HG03060 (cell line): ENCODE measurements at regions not wholly inside any gene's neighbourhood (a gene's known extent, or its start where the extent isn't known, plus 50 kb on each side); places are given as distances from the start of the nearest gene placed in this dataset.
"Not testable (repeated sequence)": the region's sequence is repeated elsewhere in the genome, so short reads cannot be mapped to it uniquely, and the experiment has no call there.

ENCODE experiments used
- ATAC-seq: cut with Tn5 transposase; IDR thresholded peaks from one replicate; pipeline ENCODE4 v1.9.1; 2021; ENCODE audit warnings: low read depth, moderate number of reproducible peaks; ENCODE audit not compliant: unreplicated experiment

GRCh38 chr18:78459668-78460067 lies 520.0 kb upstream of the SALL3 start:
- no peak for ATAC-seq

- ATAC-seq, result no peak
Measured at GRCh38 chr18:78460558-78460957, 519.1 kb upstream of the SALL3 start.

- no peak for ATAC-seq
Measured at GRCh38 chr18:78473563-78473962, 506.1 kb upstream of the SALL3 start.

DNA sequence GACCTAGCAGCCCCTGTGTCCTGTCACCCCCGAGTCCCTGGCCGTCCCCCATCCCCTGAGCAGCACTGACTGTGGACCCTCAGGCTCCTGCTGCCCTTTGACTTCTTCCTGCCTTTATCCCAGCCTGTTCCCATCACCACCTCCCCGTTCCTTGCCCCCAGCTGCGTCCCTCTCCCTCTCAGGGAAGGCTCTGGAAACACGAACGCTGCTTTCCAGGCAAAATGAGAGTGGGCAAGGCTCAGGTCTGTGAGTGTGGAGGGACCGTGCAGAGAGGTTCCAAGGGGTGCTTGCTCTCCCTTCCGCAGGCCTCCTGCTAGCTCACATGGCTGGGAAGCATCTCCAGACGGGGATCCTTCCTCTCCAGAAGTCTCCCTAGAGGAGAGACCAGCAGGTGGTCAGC lies 501.8 kb upstream of the SALL3 start:
- ATAC-seq, result no peak

DNA sequence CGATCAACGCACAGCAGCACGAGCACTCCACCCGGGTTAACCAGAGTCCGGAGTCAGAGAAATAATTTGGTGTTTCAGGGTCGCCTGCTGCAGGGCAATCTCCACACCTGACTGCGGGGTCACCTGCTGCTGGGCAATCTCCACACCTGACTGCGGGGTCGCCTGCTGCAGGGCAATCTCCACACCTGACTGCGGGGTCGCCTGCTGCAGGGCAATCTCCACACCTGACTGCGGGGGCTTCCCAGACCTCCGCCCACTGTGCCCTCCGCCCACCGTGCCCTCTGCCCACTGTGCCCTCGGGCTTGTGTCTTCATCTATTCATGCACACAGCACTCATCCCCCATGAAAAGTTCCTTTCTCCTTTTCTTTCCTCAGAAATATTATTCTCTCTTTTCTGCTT lies 500.2 kb upstream of the SALL3 start:
- no peak for ATAC-seq

DNA sequence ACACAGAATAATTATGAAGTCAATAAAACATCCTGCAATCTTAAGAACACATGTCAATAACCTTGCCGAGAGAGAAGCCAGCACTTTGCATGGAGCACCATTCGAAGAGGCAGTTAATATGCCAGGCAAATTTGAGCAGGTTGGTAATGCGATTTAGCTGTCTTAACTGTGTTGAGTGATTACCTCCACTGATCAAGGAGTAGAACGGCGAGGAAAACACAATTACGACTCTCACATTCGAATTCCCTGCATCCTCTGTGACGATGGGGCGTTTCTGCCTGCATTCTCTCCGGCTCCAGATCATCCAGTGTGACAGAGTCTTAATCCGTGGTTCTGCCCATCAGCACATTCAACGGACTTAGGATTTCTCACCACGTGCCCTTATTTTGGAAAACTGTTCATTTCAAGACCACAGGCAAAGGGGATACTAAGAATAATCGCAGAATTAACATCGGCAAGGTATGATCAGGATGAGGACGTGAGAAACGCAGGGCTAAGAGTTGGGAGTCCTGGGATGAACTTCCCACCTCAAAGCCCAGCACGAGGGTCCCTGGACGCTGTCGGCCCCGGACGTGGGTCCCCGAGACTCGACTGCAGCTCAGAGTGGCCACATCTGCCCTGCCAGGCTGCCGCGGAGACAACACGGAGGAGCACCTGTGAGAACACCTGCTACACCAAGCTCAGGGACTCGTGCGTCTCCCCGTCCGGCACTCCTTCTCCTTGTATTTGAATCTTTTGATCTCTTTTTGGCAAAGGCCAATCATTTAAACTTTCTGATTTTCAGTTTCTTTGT lies 499.2 kb upstream of the SALL3 start:
- ATAC-seq, result no peak

GRCh38 chr18:78482378-78482777 lies 497.2 kb upstream of the SALL3 start:
- ATAC-seq, result no peak

DNA sequence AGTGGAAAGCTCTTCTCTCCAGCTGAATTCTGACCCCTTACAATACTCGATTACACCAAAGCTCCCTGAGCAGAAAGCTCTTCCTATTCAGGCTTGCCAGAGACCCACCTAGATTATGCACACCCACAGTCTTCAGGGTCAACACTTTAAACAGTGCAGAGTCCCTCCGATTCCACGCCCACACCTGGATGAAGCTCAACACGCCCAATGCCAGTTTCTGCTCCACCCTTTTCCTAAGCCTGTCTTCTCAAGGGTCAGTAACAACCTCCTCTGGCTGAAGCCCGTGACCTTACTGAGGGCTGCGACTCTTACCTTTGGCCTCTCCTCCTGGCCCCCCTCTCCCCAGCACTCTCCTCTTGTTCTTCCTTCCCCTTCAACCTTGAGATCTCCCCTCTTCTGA lies 492.0 kb upstream of the SALL3 start:
- no peak for ATAC-seq

GRCh38 chr18:78492064-78492812 lies 487.4 kb upstream of the SALL3 start:
- ATAC-seq, result no peak

- no peak for ATAC-seq
Measured at GRCh38 chr18:78492813-78493371, 486.7 kb upstream of the SALL3 start.

DNA sequence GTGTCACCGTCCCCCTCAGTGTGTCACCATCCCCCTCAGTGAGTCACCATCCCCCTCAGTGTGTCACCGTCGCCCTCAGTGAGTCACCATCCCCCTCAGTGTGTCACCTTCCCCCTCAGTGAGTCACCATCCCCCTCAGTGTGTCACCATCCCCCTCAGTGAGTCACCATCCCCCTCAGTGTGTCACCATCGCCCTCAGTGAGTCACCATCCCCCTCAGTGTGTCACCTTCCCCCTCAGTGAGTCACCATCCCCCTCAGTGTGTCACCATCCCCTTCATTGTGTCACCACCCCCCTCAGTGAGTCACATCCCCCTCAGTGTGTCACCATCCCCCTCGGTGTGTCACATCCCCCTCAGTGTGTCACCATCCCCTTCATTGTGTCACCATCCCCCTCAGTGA lies 486.1 kb upstream of the SALL3 start:
- ATAC-seq, result not testable (repeated sequence)

DNA sequence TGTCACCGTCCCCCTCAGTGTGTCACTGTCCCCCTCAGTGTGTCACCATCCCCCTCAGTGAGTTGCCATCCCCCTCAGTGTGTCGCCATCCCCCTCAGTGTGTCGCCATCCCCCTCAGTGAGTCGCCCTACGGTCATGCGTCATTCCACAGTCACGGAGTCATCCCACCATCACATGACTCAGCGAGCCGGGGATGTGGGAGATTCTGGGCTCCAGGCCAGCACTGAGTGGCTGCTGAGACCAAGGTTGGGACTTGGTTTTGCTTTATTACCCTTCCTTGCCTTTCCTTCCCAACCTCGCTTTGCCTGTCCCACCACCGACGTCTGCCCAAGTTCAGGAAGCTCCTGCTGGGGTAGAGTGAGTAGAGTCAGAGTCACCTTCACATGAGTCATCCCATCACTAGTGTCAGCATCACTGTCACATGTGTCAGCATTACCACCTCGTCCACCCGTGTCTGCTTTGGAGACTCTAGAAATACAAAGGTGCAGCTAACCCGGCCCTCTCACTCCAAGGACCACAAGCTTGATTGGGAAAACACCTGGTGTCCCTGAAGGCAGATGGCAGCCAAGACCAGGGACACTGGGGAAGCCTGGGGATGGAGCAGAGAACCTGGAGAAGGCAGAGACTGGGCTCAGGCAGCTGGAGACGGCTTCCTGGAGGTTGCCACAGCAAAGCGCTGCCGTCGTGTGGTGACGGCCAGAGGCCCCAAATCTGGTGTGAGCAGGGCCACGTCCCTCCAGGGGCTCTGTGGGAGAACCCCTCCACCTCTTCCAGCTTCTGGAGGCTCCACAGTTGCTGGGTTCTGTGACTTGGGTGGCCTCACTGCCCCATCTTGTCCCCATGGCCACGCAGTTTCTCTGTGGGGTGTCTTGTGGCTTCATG lies 485.2 kb upstream of the SALL3 start:
- no peak for ATAC-seq

GRCh38 chr18:78495550-78495949 lies 484.1 kb upstream of the SALL3 start:
- ATAC-seq, result no peak

- no peak for ATAC-seq
Measured at GRCh38 chr18:78496079-78496478, 483.5 kb upstream of the SALL3 start.

DNA sequence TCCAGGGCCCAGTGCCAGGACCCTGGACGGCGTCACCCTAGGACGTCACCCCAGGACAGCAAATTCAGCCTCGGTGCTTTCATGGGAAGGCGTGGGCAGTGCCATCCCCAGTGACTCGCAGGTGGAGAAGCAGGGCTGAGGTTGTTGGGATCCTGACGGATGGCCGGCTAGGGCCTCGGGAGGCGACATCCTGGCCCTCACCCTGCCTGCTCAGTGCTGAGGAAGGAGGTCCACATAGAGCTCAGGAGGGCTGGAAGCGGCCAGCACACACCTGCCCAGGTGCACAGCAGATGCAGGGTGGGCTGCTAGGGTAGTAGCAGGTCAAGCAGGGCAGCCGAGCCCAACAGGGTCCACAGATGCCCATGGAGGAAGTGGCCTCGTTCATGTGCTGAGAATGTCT lies 482.0 kb upstream of the SALL3 start:
- no peak for ATAC-seq

GRCh38 chr18:78499586-78499985 lies 480.0 kb upstream of the SALL3 start:
- no peak for ATAC-seq

DNA sequence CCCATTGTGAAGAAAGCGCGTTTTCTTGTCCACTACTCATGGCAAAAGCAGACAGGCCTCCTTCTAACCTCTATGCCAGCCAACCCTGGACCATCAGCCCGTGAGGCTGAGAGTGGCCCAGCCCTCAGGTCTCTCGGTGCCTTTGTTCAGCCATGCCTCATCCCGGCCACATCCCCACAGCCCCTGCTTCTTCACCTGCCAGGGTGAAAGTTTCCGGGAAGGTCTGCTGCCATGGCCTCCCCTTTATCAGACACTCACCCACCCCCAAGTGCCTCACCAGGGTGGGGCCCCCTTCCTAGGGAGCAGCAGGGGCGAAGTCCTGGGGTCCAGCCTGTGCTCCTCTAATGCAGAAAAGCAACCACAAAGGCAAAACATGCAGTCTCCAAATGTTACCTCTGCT lies 478.4 kb upstream of the SALL3 start:
- no peak for ATAC-seq

GRCh38 chr18:78503129-78503528 lies 476.5 kb upstream of the SALL3 start:
- ATAC-seq, result no peak

GRCh38 chr18:78505851-78506461 lies 473.7 kb upstream of the SALL3 start:
- no peak for ATAC-seq

- ATAC-seq, result no peak
Measured at GRCh38 chr18:78507217-78507616, 472.4 kb upstream of the SALL3 start.
